NCI-H774 (cell line): ENCODE measurements at regions not wholly inside any gene's neighbourhood (a gene's known extent, or its start where the extent isn't known, plus 50 kb on each side); places are given as distances from the start of the nearest gene placed in this dataset.

Experiments used
- DNase-seq: peaks from one replicate; lab custom pipeline; 2025; lab: John Stamatoyannopoulos, UW

- DNase-seq, result peak; percentile 9
Measured at GRCh38 chr11:112822478-112823274, 138.5 kb upstream of the NCAM1 start.

GRCh38 chr11:112826026-112826425 lies 135.2 kb upstream of the NCAM1 start:
- no peak for DNase-seq

- DNase-seq, result no peak
Measured at GRCh38 chr11:112826788-112827187, 134.4 kb upstream of the NCAM1 start.

GRCh38 chr11:112828421-112828820 lies 132.8 kb upstream of the NCAM1 start:
- DNase-seq, result no peak

- DNase-seq, result no peak
Measured at GRCh38 chr11:112829971-112830654, 131.1 kb upstream of the NCAM1 start.

- DNase-seq, result no peak
Measured at GRCh38 chr11:112831041-112831440, 130.2 kb upstream of the NCAM1 start.

- DNase-seq, result no peak
Measured at GRCh38 chr11:112831969-112832766, 129.1 kb upstream of the NCAM1 start.

GRCh38 chr11:112834277-112834755 lies 126.9 kb upstream of the NCAM1 start:
- no peak for DNase-seq

- no peak for DNase-seq
Measured at GRCh38 chr11:112835591-112836255, 125.5 kb upstream of the NCAM1 start.

GRCh38 chr11:112836256-112836602 lies 125.0 kb upstream of the NCAM1 start:
- DNase-seq, result no peak

- DNase-seq, result peak; percentile 71
Measured at GRCh38 chr11:112837162-112837826, 123.9 kb upstream of the NCAM1 start.

GRCh38 chr11:112839051-112839450 lies 122.2 kb upstream of the NCAM1 start:
- DNase-seq, result no peak

- no peak for DNase-seq
Measured at GRCh38 chr11:112841729-112842128, 119.5 kb upstream of the NCAM1 start.

- no peak for DNase-seq
Measured at GRCh38 chr11:112842151-112842550, 119.1 kb upstream of the NCAM1 start.

- no peak for DNase-seq
Measured at GRCh38 chr11:112844517-112844916, 116.7 kb upstream of the NCAM1 start.

- no peak for DNase-seq
Measured at GRCh38 chr11:112847568-112847967, 113.7 kb upstream of the NCAM1 start.

GRCh38 chr11:112852143-112852866 lies 108.9 kb upstream of the NCAM1 start:
- DNase-seq, result no peak

GRCh38 chr11:112856133-112856532 lies 105.1 kb upstream of the NCAM1 start:
- no peak for DNase-seq

GRCh38 chr11:112856591-112856990 lies 104.6 kb upstream of the NCAM1 start:
- DNase-seq, result no peak

- DNase-seq, result no peak
Measured at GRCh38 chr11:112858289-112859023, 102.8 kb upstream of the NCAM1 start.
